ENCODE measurements at regions not wholly inside any gene's neighbourhood (a gene's known extent, or its start where the extent isn't known, plus 50 kb on each side); places are given as distances from the start of the nearest gene placed in this dataset.

- no peak for DNase-seq (ENCODE audit: low spot score)
- Histone ChIP-seq H3K9me2 (replicated peaks; ENCODE audit: insufficient read depth) (no peaks in the 10 kb centered on the region), H3K79me2 (no peaks in the 10 kb centered on the region), H2AFZ (no peak overlapping the region), H3K4me3 (no peak overlapping the region), H4K20me1 (ENCODE audit: insufficient read depth, poor library complexity, severe bottlenecking) (no peaks in the 10 kb centered on the region), H3K36me3 (replicated peaks; ENCODE audit: insufficient read depth, low read depth) (no peaks in the 10 kb centered on the region), H3K4me1 (ENCODE audit: insufficient read depth) (no peaks in the 10 kb centered on the region), H3K4me2 (no peak overlapping the region), H3K27me3 (no peaks in the 10 kb centered on the region), H3K9me3 (ENCODE audit: low read depth) (no peaks in the 10 kb centered on the region), H3K27ac (no peak overlapping the region)
- 85% methylated on average over 8 of the region's 8 CpGs for WGBS (ENCODE audit: low lambda C conversion rate, missing lambda C conversion rate)
- no peak for TF ChIP-seq EZH2 (IDR thresholded peaks at IDR 0.05; ENCODE audit: borderline replicate concordance)
- TF ChIP-seq CTCF (IDR thresholded peaks at IDR 0.05; ENCODE audit: poor library complexity): no peak
- no peak for TF ChIP-seq EZH2phosphoT487 (IDR thresholded peaks at IDR 0.05; ENCODE audit: low read depth, severe bottlenecking, unreplicated experiment)
Measured at GRCh38 chr18:72140007-72140406, 404.1 kb downstream of the CBLN2 start.

- Histone ChIP-seq H3K27ac (no peak overlapping the region), H3K79me2 (no peaks in the 10 kb centered on the region), H3K9me3 (ENCODE audit: low read depth) (no peaks in the 10 kb centered on the region), H3K4me3 (no peak overlapping the region), H3K9me2 (replicated peaks; ENCODE audit: insufficient read depth) (no peaks in the 10 kb centered on the region), H3K4me1 (ENCODE audit: insufficient read depth) (no peaks in the 10 kb centered on the region), H3K4me2 (no peak overlapping the region), H2AFZ (no peak overlapping the region), H4K20me1 (ENCODE audit: insufficient read depth, poor library complexity, severe bottlenecking) (no peaks in the 10 kb centered on the region), H3K27me3 (no peaks in the 10 kb centered on the region), H3K36me3 (replicated peaks; ENCODE audit: insufficient read depth, low read depth) (no peaks in the 10 kb centered on the region)
- WGBS (ENCODE audit: low lambda C conversion rate, missing lambda C conversion rate): 76% methylated on average over 1 of the region's 1 CpG
- no peak for TF ChIP-seq EZH2phosphoT487 (IDR thresholded peaks at IDR 0.05; ENCODE audit: low read depth, severe bottlenecking, unreplicated experiment)
- no peak for TF ChIP-seq EZH2 (IDR thresholded peaks at IDR 0.05; ENCODE audit: borderline replicate concordance)
- TF ChIP-seq CTCF (IDR thresholded peaks at IDR 0.05; ENCODE audit: poor library complexity): no peak
- DNase-seq (ENCODE audit: low spot score): no peak
Measured at GRCh38 chr18:72128649-72129048, 415.5 kb downstream of the CBLN2 start.

- H3K4me2 ChIP-seq: no peak overlapping the region
- no peaks in the 10 kb centered on the region for H3K36me3 ChIP-seq (replicated peaks; ENCODE audit: insufficient read depth, low read depth)
- no peak for DNase-seq (ENCODE audit: low spot score)
- no peaks in the 10 kb centered on the region for H3K9me2 ChIP-seq (replicated peaks; ENCODE audit: insufficient read depth)
- H3K27me3 ChIP-seq: no peaks in the 10 kb centered on the region
- H2AFZ ChIP-seq: no peak overlapping the region
- H3K27ac ChIP-seq: no peak overlapping the region
- no peak overlapping the region for H3K4me3 ChIP-seq
- H3K4me1 ChIP-seq (ENCODE audit: insufficient read depth): no peaks in the 10 kb centered on the region
- H3K79me2 ChIP-seq: no peaks in the 10 kb centered on the region
- no peaks in the 10 kb centered on the region for H4K20me1 ChIP-seq (ENCODE audit: insufficient read depth, poor library complexity, severe bottlenecking)
- H3K9me3 ChIP-seq (ENCODE audit: low read depth): no peaks in the 10 kb centered on the region
- TF ChIP-seq EZH2phosphoT487 (IDR thresholded peaks at IDR 0.05; ENCODE audit: low read depth, severe bottlenecking, unreplicated experiment) (no peak), CTCF (IDR thresholded peaks at IDR 0.05; ENCODE audit: poor library complexity) (no peak), EZH2 (IDR thresholded peaks at IDR 0.05; ENCODE audit: borderline replicate concordance) (no peak)
Measured at GRCh38 chr18:72122103-72122502, 422.0 kb downstream of the CBLN2 start.

GRCh38 chr18:72119082-72119481, 425.1 kb downstream of the CBLN2 start:
- H3K4me2 ChIP-seq: no peak overlapping the region
- H3K4me1 ChIP-seq (ENCODE audit: insufficient read depth): no peaks in the 10 kb centered on the region
- no peak for DNase-seq (ENCODE audit: low spot score)
- H3K27ac ChIP-seq: no peak overlapping the region
- no peaks in the 10 kb centered on the region for H3K79me2 ChIP-seq
- H3K9me3 ChIP-seq (ENCODE audit: low read depth): no peaks in the 10 kb centered on the region
- TF ChIP-seq CTCF (IDR thresholded peaks at IDR 0.05; ENCODE audit: poor library complexity) (no peak), EZH2phosphoT487 (IDR thresholded peaks at IDR 0.05; ENCODE audit: low read depth, severe bottlenecking, unreplicated experiment) (no peak), EZH2 (IDR thresholded peaks at IDR 0.05; ENCODE audit: borderline replicate concordance) (no peak)
- no peaks in the 10 kb centered on the region for H3K36me3 ChIP-seq (replicated peaks; ENCODE audit: insufficient read depth, low read depth)
- H3K27me3 ChIP-seq: no peaks in the 10 kb centered on the region
- WGBS (ENCODE audit: low lambda C conversion rate, missing lambda C conversion rate): 94% methylated on average over 7 of the region's 7 CpGs
- no peak overlapping the region for H3K4me3 ChIP-seq
- no peak overlapping the region for H2AFZ ChIP-seq
- no peaks in the 10 kb centered on the region for H3K9me2 ChIP-seq (replicated peaks; ENCODE audit: insufficient read depth)
- H4K20me1 ChIP-seq (ENCODE audit: insufficient read depth, poor library complexity, severe bottlenecking): no peaks in the 10 kb centered on the region
